ENCODE measurements at regions not wholly inside any gene's neighbourhood (a gene's known extent, or its start where the extent isn't known, plus 50 kb on each side); places are given as distances from the start of the nearest gene placed in this dataset.

GRCh38 chr5:74304536-74304935 is 336.0 kb downstream of the ENC1 start:
- DNase-seq (ENCODE audit: low read depth, low spot score) = no peak
- POLR2A ChIA-PET = no interaction called here
- 58% methylated on average over 1 of the region's 1 CpG for WGBS (ENCODE audit: insufficient coverage, insufficient replicate concordance, low lambda C conversion rate, missing lambda C conversion rate)

GRCh38 chr5:74303578-74303977 is 336.9 kb downstream of the ENC1 start:
- in situ Hi-C loops (cut with MboI) = no loop called here
- TF ChIP-seq TARDBP (IDR thresholded peaks at IDR 0.05; ENCODE audit: borderline replicate concordance) (no peak), REST (IDR thresholded peaks at IDR 0.05; ENCODE audit: low read depth, low read length) (no peak), MLLT1 (IDR thresholded peaks at IDR 0.05) (no peak), EED (IDR thresholded peaks at IDR 0.05; ENCODE audit: low read depth) (no peak), NR2F1 (conservative IDR thresholded peaks at IDR 0.05) (no peak)
- ChIA-PET POLR2A (no interaction called here), CTCF (interaction anchor here (0.6 to 1.2 kb wide), 2 partner anchors 11 to 130 kb away, joined by 3 read pairs; no protein-coding TSS in a partner anchor), RAD21 (ENCODE audit: unreplicated experiment) (no interaction called here), SMC1A (ENCODE audit: uncharacterized antibody, unreplicated experiment) (interaction anchor here (0.5 kb wide), 1 partner anchor 359 kb away, joined by 3 read pairs; no protein-coding TSS in a partner anchor)
- no peaks in the 10 kb centered on the region for H3K4me1 ChIP-seq (ENCODE audit: control insufficient read depth, insufficient read depth, low read length)
- no peaks in the 10 kb centered on the region for H3K36me3 ChIP-seq (ENCODE audit: control insufficient read depth in 2 of 2, insufficient read depth in 2 of 2, low read length in 1 of 2)
- FAIRE-seq = no peak
- no peak overlapping the region for H3K27ac ChIP-seq (ENCODE audit: control insufficient read depth, insufficient read depth)
- intact Hi-C loops (cut with micrococcal nuclease; ENCODE audit: unreplicated experiment) = no loop called here
- no peak overlapping the region for H3K4me3 ChIP-seq
- H3K79me2 ChIP-seq (ENCODE audit: control insufficient read depth, insufficient read depth, low read length) = no peaks in the 10 kb centered on the region
- ATAC-seq = no peak
- no peak overlapping the region for H3K4me2 ChIP-seq (ENCODE audit: control insufficient read depth, insufficient read depth)
- 42% methylated on average over 3 of the region's 3 CpGs for WGBS (ENCODE audit: insufficient coverage, insufficient replicate concordance, low lambda C conversion rate, missing lambda C conversion rate)
- no peaks in the 10 kb centered on the region for H4K20me1 ChIP-seq (ENCODE audit: control insufficient read depth, insufficient read depth)
- BruUV-seq (replicated peaks) = no TSS peak
- H3K9ac ChIP-seq (ENCODE audit: control insufficient read depth, insufficient read depth, low read length) = no peak overlapping the region
- no peak overlapping the region for H2AFZ ChIP-seq (ENCODE audit: control insufficient read depth, low read depth, low read length)
- H3K27me3 ChIP-seq (replicated peaks in 1 of 2; ENCODE audit: control insufficient read depth in 2 of 2, insufficient read depth in 2 of 2, low read length in 1 of 2) = no peaks in the 10 kb centered on the region
- no peak for DNase-seq (ENCODE audit: low read depth, low spot score)
- H3K9me3 ChIP-seq (replicated peaks; ENCODE audit: control insufficient read depth, insufficient read depth, low read length) = peaks cover 5% of the 10 kb centered on the region; the same call in 2 of the 3 replicates

More at GRCh38 chr5:74304536-74304935, 336.0 kb downstream of the ENC1 start:
- no peaks in the 10 kb centered on the region for H3K4me1 ChIP-seq (ENCODE audit: control insufficient read depth, insufficient read depth, low read length)
- SMC1A ChIA-PET (ENCODE audit: uncharacterized antibody, unreplicated experiment) = no interaction called here
- no peak overlapping the region for H3K27ac ChIP-seq (ENCODE audit: control insufficient read depth, insufficient read depth)
- H2AFZ ChIP-seq (ENCODE audit: control insufficient read depth, low read depth, low read length) = no peak overlapping the region
- intact Hi-C loops (cut with micrococcal nuclease; ENCODE audit: unreplicated experiment) = no loop called here
- no peak for FAIRE-seq
- CTCF ChIA-PET = interaction anchor here (0.7 kb wide), 1 partner anchor 9 kb away, joined by 3 read pairs; no protein-coding TSS in a partner anchor
- RAD21 ChIA-PET (ENCODE audit: unreplicated experiment) = no interaction called here
- H3K9ac ChIP-seq (ENCODE audit: control insufficient read depth, insufficient read depth, low read length) = no peak overlapping the region
- no peak overlapping the region for H3K4me2 ChIP-seq (ENCODE audit: control insufficient read depth, insufficient read depth)
- TF ChIP-seq NR2C2 (IDR thresholded peaks at IDR 0.05; ENCODE audit: borderline replicate concordance, control insufficient read depth, insufficient read length, low read depth) (no peak), CBX3 (IDR thresholded peaks at IDR 0.05; ENCODE audit: borderline replicate concordance, low read depth) (no peak), POLR2A (IDR thresholded peaks at IDR 0.05; ENCODE audit: low read depth, low read length) (no peak), PAX5 (IDR thresholded peaks at IDR 0.05; ENCODE audit: borderline replicate concordance, low read depth, low read length) (no peak), RELB (IDR thresholded peaks at IDR 0.05; ENCODE audit: low read depth) (no peak), MYC (IDR thresholded peaks at IDR 0.05; ENCODE audit: insufficient read depth, insufficient read length, insufficient replicate concordance, low read length, severe bottlenecking) (no peak)
- peaks cover 5% of the 10 kb centered on the region; the same call in 2 of the 3 replicates for H3K9me3 ChIP-seq (replicated peaks; ENCODE audit: control insufficient read depth, insufficient read depth, low read length)
- no peak for ATAC-seq
- H3K27me3 ChIP-seq (replicated peaks in 1 of 2; ENCODE audit: control insufficient read depth in 2 of 2, insufficient read depth in 2 of 2, low read length in 1 of 2) = no peaks in the 10 kb centered on the region
- no peak overlapping the region for H3K4me3 ChIP-seq
- in situ Hi-C loops (cut with MboI) = no loop called here
- H3K36me3 ChIP-seq (ENCODE audit: control insufficient read depth in 2 of 2, insufficient read depth in 2 of 2, low read length in 1 of 2) = no peaks in the 10 kb centered on the region
- no peaks in the 10 kb centered on the region for H4K20me1 ChIP-seq (ENCODE audit: control insufficient read depth, insufficient read depth)
- no peaks in the 10 kb centered on the region for H3K79me2 ChIP-seq (ENCODE audit: control insufficient read depth, insufficient read depth, low read length)
- no TSS peak for BruUV-seq (replicated peaks)
